ENCODE measurements at regions not wholly inside any gene's neighbourhood (a gene's known extent, or its start where the extent isn't known, plus 50 kb on each side); places are given as distances from the start of the nearest gene placed in this dataset.

DNA sequence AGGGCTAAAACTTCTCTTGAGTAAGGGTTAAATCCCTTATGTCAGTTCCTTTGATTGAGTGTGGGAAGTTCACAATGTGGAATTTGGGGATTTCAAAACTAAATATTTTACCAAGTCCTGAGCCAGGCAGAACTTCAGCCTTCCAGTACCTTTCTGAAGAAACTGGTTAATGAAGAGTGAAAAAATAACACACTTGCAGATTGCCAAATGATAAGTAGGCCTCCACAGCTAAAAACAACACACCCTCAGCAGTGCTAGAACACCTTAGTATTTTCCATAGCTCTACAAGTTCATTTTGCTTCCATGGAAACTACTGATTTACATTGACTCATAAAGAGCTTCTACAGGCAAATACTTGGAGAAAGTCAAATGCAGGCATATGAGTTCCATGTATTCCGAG lies 326.8 kb downstream of the ZNF674 start:
- no peak for TF ChIP-seq CTCF (IDR thresholded peaks at IDR 0.05; ENCODE audit: insufficient read depth, low read length)
- no peak for TF ChIP-seq POLR2AphosphoS5 (IDR thresholded peaks at IDR 0.05; ENCODE audit: low read depth)
- no peak for TF ChIP-seq SPI1 (IDR thresholded peaks at IDR 0.05; ENCODE audit: borderline replicate concordance, low read depth)
- TF ChIP-seq GABPA (IDR thresholded peaks at IDR 0.05; ENCODE audit: low read depth), result no peak
